GM12873 (cell line): ENCODE measurements at regions not wholly inside any gene's neighbourhood (a gene's known extent, or its start where the extent isn't known, plus 50 kb on each side); places are given as distances from the start of the nearest gene placed in this dataset.

Experiments used
- TF ChIP-seq, protein P1 (sequence below): IDR thresholded peaks from 2 replicates; pipeline ENCODE4 v1.5.1; 2012; ENCODE audit warnings: low read depth, mild to moderate bottlenecking, moderate library complexity, low read length, control low read depth; ENCODE audit not compliant: insufficient read depth; ENCODE audit errors: missing control alignments

DNA sequence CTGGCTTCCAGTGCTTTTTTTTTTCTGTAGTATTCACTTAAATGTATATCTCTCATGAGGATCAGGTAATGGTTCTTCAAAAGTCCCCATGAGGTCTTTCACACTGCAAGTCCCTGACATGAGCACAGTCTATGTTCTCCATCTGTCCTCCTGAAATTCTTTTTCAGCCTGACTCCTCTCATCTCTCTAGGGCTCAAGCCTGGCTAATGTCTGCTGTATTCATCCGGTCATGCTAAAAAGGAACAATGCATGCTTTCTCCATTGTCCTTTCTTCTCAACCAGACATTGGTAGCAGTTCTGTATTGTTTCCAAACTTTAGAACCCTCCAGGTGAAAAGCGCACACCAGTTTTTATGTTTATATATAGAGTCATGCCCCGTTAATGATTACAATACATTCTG, 368.3 kb upstream of the OLFM3 start:
- TF ChIP-seq, protein P1, sequence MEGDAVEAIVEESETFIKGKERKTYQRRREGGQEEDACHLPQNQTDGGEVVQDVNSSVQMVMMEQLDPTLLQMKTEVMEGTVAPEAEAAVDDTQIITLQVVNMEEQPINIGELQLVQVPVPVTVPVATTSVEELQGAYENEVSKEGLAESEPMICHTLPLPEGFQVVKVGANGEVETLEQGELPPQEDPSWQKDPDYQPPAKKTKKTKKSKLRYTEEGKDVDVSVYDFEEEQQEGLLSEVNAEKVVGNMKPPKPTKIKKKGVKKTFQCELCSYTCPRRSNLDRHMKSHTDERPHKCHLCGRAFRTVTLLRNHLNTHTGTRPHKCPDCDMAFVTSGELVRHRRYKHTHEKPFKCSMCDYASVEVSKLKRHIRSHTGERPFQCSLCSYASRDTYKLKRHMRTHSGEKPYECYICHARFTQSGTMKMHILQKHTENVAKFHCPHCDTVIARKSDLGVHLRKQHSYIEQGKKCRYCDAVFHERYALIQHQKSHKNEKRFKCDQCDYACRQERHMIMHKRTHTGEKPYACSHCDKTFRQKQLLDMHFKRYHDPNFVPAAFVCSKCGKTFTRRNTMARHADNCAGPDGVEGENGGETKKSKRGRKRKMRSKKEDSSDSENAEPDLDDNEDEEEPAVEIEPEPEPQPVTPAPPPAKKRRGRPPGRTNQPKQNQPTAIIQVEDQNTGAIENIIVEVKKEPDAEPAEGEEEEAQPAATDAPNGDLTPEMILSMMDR = no peak

DNA sequence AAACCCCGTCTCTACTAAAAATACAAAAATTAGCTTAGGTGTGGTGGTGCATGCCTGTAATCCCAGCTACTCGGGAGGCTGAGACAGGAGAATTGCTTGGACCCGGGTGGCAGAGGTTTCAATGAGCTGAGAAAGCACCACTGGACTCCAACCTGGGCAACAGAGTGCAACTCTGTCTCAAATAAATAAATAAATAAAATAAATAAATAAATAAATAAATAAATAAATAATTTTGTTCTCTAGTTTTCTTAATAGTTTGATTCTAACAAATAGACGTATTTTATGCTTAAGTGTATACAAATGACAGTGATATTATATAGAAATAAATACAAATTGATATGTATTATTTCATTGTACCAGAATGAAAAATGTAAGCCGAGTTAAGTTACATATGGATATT, 339.9 kb upstream of the OLFM3 start:
- TF ChIP-seq, protein P1 = no peak

DNA sequence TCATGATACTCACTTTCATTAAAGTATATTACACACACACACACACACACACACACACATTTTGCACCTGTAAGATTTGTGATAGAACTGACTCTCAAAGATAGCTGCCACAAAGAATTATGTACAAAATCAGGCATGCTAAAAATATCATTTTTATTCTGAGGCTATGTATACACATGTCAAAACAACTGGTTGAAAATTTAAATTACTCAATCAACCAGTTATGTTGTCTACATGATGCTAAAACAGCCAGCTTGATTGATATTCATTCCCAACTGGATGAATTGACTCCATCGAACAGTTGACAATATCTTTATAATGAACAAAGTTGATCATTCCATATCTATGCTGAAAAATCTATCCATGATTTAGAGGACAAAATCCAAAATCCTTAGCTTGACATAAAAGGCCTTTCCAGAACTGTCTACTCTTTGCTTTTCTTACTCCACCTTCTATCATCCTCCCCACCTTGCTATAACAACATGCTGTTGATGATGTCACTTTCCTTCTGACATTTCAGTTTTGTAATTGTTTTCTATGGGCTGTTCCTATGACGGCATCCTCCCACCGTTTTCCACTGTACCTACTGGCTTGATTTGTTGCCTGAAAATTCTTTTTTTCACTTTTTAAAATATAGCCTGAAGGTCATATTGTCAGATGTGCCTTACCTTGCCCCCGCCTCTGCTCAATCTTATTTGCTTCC, 321.5 kb upstream of the OLFM3 start:
- TF ChIP-seq, protein P1 = no peak

DNA sequence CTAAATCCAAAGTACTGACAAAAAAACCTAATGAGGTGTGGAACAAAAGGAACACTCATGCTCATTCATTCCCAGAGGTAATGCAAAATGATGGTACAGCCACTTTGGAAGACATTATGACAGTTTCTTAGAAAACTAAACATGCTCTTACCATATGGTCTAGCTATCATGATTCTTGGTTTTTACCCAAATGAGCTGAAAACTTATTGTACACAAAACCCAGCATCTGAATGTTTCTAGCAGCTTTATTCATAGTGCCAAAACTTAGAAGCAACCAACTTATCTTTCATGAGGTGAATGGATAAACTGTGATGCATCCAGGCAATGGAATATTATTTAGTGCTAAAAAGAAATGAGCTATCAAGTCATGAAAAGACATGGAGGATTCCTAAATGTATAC, 318.4 kb upstream of the OLFM3 start:
- TF ChIP-seq, protein P1 = no peak

DNA sequence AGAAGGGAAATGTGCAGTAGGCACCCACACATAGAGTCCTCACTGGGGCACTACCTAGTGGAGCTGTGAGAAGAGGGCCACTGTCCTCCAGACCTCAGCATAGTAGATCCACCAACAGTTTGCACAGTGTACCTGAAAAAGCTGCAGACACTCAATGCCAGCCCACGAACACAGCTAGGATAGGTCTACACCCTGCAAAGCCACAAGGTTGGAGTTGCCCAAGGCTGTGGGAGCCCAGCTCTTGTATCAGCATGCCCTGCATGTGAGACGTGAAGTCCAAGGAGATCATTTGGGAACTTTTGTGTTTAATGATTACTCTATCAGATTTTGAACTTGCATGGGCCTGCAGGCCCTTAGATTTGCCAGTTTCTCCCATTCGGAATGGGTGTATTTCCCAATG, 299.4 kb upstream of the OLFM3 start:
- TF ChIP-seq, protein P1 = no peak

DNA sequence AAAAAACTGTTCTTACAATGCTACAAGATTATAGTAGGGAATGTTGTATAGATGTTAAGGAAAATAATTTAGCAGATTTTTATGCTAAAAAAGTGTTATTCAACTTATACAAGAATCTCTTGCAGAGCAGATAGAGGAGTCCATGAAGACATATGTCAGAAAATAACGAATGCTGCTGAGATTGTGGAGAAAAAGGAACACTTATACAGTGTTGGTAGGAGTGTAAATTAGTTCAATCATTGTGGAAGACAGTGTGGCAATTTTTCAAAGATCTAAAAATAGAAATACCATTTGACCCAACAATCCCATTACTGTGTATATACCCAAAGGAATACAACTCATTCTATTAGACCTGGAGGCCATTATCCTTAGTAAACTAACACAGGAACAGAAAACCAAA, 286.2 kb upstream of the OLFM3 start:
- TF ChIP-seq, protein P1 = no peak

DNA sequence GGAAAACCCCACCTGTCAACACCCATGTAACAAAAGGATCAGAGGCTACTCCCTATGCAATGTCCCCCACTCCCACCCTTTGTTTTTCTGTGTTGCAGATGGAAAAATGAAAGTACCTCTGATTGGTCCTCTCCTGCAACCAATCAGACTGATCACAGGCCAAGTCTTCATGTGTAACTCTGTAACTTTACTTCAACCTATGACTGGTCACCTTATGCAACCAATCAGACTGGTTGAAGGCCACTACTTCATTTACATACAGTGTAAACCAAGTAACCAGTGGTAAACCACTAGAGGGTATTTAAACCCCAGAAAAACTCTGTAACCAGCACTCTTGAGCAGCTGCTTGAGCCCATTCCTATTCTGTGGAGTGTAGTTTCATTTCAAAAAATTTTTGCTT, 266.3 kb upstream of the OLFM3 start:
- TF ChIP-seq, protein P1 = no peak
